ENCODE measurements at regions not wholly inside any gene's neighbourhood (a gene's known extent, or its start where the extent isn't known, plus 50 kb on each side); places are given as distances from the start of the nearest gene placed in this dataset.

GRCh38 chr10:123327896-123328295 is 173.7 kb downstream of the BUB3 start:
- Histone ChIP-seq H3K9me3 (ENCODE audit: severe bottlenecking) (no peaks in the 10 kb centered on the region), H3K27me3 (ENCODE audit: insufficient read depth, poor library complexity, severe bottlenecking) (no peaks in the 10 kb centered on the region), H3K4me1 (ENCODE audit: insufficient read depth, poor library complexity, severe bottlenecking) (peaks cover 4% of the 10 kb centered on the region), H3K4me3 (ENCODE audit: severe bottlenecking) (no peak overlapping the region), H3K27ac (ENCODE audit: poor library complexity, severe bottlenecking) (no peak overlapping the region), H3K36me3 (ENCODE audit: low read depth) (no peaks in the 10 kb centered on the region)
- DNase-seq (ENCODE audit: low spot score) = no peak
- no peak for ATAC-seq (ENCODE audit: low read depth)
- TF ChIP-seq, protein P1, sequence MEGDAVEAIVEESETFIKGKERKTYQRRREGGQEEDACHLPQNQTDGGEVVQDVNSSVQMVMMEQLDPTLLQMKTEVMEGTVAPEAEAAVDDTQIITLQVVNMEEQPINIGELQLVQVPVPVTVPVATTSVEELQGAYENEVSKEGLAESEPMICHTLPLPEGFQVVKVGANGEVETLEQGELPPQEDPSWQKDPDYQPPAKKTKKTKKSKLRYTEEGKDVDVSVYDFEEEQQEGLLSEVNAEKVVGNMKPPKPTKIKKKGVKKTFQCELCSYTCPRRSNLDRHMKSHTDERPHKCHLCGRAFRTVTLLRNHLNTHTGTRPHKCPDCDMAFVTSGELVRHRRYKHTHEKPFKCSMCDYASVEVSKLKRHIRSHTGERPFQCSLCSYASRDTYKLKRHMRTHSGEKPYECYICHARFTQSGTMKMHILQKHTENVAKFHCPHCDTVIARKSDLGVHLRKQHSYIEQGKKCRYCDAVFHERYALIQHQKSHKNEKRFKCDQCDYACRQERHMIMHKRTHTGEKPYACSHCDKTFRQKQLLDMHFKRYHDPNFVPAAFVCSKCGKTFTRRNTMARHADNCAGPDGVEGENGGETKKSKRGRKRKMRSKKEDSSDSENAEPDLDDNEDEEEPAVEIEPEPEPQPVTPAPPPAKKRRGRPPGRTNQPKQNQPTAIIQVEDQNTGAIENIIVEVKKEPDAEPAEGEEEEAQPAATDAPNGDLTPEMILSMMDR (IDR thresholded peaks at IDR 0.05; ENCODE audit: poor library complexity, severe bottlenecking) = no peak

DNA sequence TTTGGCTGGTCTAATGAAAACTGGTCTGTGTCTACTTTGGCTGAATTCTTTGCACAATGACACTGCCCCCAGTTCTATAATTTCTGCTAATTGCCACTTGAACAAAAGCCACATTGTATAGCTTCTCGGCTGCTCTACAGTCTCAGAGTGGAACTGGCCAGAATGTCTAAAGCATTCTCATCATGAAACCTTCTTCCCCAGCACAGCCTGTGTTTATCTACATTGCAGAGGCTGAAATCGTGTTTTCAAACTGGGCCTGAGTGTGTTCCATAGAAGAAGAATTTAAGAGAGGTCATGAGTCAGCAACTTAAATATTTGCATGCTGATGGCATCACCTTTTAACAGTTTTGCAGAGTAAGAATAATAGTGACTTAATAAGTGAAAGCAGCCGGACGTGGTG is 177.2 kb downstream of the BUB3 start:
- TF ChIP-seq, protein P1 (IDR thresholded peaks at IDR 0.05; ENCODE audit: poor library complexity, severe bottlenecking) = no peak
- no peak overlapping the region for H3K4me3 ChIP-seq (ENCODE audit: severe bottlenecking)
- peaks cover 4% of the 10 kb centered on the region for H3K4me1 ChIP-seq (ENCODE audit: insufficient read depth, poor library complexity, severe bottlenecking)
- H3K27me3 ChIP-seq (ENCODE audit: insufficient read depth, poor library complexity, severe bottlenecking) = no peaks in the 10 kb centered on the region
- no peak overlapping the region for H3K27ac ChIP-seq (ENCODE audit: poor library complexity, severe bottlenecking)
- DNase-seq (ENCODE audit: low spot score) (no peak), ATAC-seq (ENCODE audit: low read depth) (peak; percentile 58; the same call in 1 of the 3 replicates)
- H3K9me3 ChIP-seq (ENCODE audit: severe bottlenecking) = no peaks in the 10 kb centered on the region
- H3K36me3 ChIP-seq (ENCODE audit: low read depth) = no peaks in the 10 kb centered on the region

DNA sequence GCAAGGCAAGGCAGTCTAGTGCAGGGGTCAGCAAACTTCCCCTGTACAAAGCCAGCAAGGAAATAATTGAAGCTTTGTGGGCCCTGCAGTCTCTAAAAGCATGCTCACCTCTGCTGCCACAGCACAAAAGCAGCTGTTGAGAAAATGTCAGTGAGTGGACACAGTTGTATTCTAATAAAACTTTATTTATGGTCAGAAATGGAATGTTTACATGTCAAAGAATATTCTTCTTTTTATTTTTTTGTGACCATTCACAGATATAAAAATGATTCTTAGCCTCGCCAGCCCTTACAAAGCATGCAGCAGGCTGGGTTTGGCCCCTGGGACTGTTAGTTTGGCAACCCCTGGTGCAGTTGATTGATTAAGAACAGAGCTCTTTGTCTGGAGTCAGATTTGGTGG is 192.4 kb downstream of the BUB3 start:
- ATAC-seq (ENCODE audit: low read depth) = no peak
- Histone ChIP-seq H3K27ac (ENCODE audit: poor library complexity, severe bottlenecking) (no peak overlapping the region), H3K9me3 (ENCODE audit: severe bottlenecking) (no peaks in the 10 kb centered on the region), H3K4me1 (ENCODE audit: insufficient read depth, poor library complexity, severe bottlenecking) (no peaks in the 10 kb centered on the region), H3K4me3 (ENCODE audit: severe bottlenecking) (no peak overlapping the region), H3K27me3 (ENCODE audit: insufficient read depth, poor library complexity, severe bottlenecking) (no peaks in the 10 kb centered on the region), H3K36me3 (ENCODE audit: low read depth) (no peaks in the 10 kb centered on the region)
- no peak for DNase-seq (ENCODE audit: low spot score)
- TF ChIP-seq, protein P1 (IDR thresholded peaks at IDR 0.05; ENCODE audit: poor library complexity, severe bottlenecking) = no peak

DNA sequence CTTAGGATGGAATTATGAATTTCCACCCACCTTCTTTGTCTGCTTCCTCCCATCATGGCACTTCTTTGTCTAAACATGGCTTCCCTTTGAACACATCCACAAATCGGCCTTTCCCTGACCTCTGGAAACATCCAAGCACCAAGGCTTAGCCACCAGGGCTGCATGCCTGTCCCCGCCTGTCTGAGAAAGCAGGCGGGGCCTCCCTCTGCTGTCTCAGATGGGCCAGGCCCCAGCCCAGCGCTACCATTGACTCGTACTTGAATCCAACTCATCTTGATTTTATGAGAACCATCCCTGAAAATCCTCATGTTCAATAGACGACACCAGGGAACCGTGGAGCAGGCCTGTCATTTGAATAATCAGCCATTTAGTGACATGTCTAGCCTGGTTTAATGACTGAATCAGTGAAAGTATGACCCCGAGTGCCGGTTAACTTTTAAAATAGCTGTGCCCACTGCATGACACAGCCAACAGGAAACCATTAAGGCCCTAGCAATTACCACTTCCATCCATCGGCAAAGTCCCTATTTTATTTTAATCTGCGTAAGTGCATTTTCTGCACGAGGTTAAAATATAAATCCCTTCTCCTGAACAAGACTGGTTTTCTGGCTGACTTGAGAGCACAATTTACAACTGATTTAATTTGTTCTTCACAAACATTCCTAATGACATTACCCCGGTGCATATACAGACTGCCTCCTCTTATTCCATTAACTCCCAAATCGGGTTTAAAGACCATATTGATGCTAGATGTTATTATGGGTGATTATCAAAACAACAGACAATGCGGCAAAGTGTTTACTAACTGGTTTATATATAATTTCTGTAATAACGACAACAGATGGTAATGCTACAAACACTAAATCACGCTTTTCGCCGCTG is 194.7 kb downstream of the BUB3 start:
- no peak for ATAC-seq (ENCODE audit: low read depth)
- no peaks in the 10 kb centered on the region for H3K36me3 ChIP-seq (ENCODE audit: low read depth)
- H3K4me3 ChIP-seq (ENCODE audit: severe bottlenecking) = no peak overlapping the region
- no peaks in the 10 kb centered on the region for H3K9me3 ChIP-seq (ENCODE audit: severe bottlenecking)
- H3K27ac ChIP-seq (ENCODE audit: poor library complexity, severe bottlenecking) = no peak overlapping the region
- TF ChIP-seq, protein P1 (IDR thresholded peaks at IDR 0.05; ENCODE audit: poor library complexity, severe bottlenecking) = no peak
- no peaks in the 10 kb centered on the region for H3K4me1 ChIP-seq (ENCODE audit: insufficient read depth, poor library complexity, severe bottlenecking)
- H3K27me3 ChIP-seq (ENCODE audit: insufficient read depth, poor library complexity, severe bottlenecking) = no peaks in the 10 kb centered on the region
- DNase-seq (ENCODE audit: low spot score) = no peak

GRCh38 chr10:123351715-123352114 is 197.5 kb downstream of the BUB3 start:
- TF ChIP-seq, protein P1 (IDR thresholded peaks at IDR 0.05; ENCODE audit: poor library complexity, severe bottlenecking) = no peak
- H3K4me3 ChIP-seq (ENCODE audit: severe bottlenecking) = no peak overlapping the region
- H3K27ac ChIP-seq (ENCODE audit: poor library complexity, severe bottlenecking) = no peak overlapping the region
- H3K9me3 ChIP-seq (ENCODE audit: severe bottlenecking) = no peaks in the 10 kb centered on the region
- ATAC-seq (ENCODE audit: low read depth) (no peak), DNase-seq (ENCODE audit: low spot score) (no peak)
- peaks cover under 1% of the 10 kb centered on the region for H3K27me3 ChIP-seq (ENCODE audit: insufficient read depth, poor library complexity, severe bottlenecking)
- no peaks in the 10 kb centered on the region for H3K4me1 ChIP-seq (ENCODE audit: insufficient read depth, poor library complexity, severe bottlenecking)
- no peaks in the 10 kb centered on the region for H3K36me3 ChIP-seq (ENCODE audit: low read depth)
